ENCODE measurements at regions not wholly inside any gene's neighbourhood (a gene's known extent, or its start where the extent isn't known, plus 50 kb on each side); places are given as distances from the start of the nearest gene placed in this dataset.
"Not testable (repeated sequence)": the region's sequence is repeated elsewhere in the genome, so short reads cannot be mapped to it uniquely, and the experiment has no call there.

GRCh38 chr3:182644790-182645433 lies 148.4 kb upstream of the ATP11B start:
- DNase-seq: no peak

GRCh38 chr3:182650568-182651128 lies 142.7 kb upstream of the ATP11B start:
- DNase-seq: no peak

GRCh38 chr3:182651461-182651860 lies 141.8 kb upstream of the ATP11B start:
- no peak for DNase-seq

GRCh38 chr3:182653065-182653464 lies 140.2 kb upstream of the ATP11B start:
- DNase-seq: not testable (repeated sequence)

GRCh38 chr3:182668541-182668940 lies 124.8 kb upstream of the ATP11B start:
- no peak for DNase-seq

- DNase-seq: no peak
These were observed 124.3 kb upstream of the ATP11B start for GRCh38 chr3:182668974-182669373.

DNA sequence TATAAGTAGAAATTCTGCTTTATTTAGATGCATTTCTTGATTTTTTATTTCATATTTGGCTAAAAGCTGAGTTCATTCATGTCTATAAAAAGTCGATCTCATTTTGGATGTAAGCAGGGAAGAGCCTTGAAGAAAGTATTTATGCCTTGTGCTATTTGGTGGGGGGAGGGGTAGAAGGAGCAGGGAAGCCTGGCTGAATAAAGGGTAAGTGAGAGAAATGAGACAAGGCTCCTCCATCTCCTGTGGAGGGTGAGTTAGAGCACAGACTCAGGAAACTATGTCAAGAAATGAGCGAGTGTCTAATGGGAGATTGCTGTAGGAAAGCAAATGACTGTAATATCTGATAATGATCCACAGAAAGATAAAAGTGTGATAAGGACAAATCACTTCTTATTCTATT lies 121.8 kb upstream of the ATP11B start:
- DNase-seq: no peak

DNA sequence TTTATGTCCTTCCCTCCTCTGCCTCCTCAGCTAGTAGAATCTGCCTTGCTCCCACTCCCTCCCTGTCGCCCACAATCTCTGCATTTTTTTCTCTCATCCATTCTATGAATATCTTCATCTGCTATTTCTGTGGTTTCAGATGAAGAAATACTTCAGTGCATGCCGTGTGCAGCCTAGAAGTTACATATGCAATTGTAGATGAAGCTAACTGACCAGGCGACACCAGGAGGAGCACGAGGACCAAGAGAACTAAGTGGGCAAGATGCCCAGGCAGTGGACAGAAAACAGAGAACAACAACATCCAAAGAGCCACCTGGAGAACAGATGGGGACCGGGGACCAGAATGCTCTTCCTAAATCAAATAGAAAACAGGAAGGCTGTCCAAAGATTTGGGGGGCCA lies 121.4 kb upstream of the ATP11B start:
- DNase-seq: no peak

DNA sequence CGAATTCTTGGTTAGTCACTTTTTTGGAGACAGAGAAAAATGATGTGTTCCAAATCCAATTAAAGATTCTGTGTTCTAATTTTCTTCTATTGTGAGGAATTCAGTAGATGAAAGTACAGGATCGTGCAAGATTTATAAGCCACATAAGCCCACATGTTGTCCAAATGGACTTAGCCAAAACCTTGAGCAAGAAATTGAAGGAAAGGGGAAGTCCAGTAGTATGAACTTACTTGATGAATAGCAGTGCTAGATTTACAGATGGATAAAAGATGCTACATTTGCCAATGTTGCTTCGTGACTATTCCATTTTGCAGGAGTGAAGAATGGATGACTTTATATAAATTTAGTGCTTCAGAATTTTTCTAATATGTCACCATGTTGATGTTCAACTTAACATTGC lies 120.0 kb upstream of the ATP11B start:
- no peak for DNase-seq

DNA sequence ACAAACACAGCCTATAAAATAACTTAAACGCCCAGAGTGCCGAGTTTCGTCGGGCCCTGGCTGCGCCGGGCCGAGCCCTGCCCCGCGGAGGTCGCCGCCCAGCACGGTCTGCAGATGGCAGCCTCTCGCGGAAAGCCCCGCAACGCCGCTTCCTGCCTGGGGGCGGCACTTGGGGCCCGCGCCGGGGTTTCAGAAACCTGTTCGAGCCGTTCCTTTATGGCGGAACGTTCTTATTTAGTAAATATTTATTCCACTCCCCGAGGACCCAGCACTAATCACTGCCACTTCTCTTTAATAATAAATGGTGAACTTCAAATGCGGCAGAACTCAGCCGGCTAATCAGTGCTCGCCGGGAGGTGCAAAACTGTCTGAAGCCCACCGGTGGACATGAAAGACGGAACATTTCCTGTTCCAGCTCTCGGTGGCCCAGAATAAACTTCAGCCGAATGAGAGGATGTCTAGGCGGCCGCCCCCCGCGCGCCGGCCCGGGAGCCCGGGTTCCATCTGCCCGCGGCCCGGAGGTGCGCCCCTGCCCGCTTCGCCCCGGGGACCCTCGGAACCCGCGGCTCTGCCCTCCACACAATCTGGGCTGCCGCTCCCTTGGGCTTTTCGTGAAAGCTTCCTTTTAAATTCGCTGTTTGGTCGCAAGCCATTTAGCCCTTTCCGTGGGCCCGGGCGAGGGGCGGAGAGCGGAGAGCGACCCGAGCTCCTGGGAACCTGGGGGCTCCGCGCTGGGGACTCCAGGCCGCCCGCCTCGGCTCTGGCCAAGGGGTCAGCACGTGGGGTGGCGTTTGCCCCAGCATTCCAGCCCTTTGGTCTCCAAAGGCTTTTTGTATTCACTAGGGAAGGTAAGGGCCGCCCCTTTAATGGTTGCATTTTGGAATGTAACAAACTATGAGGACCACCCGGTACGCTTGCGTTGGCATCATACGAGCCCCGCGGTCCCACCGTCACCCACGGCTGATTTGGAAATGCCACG lies 110.8 kb upstream of the ATP11B start:
- DNase-seq: peak; percentile 80

DNA sequence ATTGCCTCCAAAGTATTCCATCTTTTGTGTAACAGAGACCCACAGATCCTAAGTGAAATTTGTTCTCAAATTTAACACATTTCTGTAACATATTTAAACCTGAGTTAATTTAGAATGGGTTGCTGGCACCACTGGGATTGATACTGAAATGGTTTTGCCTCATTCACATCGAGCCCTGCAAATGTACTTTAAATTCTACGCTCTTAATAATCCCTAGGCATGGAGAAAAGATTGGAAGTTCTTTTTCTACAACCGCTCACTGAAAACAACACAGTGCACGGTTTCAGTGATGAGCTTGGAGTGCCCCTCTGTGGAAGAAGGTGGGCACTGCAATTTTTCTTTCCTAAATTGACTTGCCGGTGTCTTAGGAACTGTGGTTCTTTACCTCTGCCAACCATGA lies 109.9 kb upstream of the ATP11B start:
- DNase-seq: peak; percentile 83

DNA sequence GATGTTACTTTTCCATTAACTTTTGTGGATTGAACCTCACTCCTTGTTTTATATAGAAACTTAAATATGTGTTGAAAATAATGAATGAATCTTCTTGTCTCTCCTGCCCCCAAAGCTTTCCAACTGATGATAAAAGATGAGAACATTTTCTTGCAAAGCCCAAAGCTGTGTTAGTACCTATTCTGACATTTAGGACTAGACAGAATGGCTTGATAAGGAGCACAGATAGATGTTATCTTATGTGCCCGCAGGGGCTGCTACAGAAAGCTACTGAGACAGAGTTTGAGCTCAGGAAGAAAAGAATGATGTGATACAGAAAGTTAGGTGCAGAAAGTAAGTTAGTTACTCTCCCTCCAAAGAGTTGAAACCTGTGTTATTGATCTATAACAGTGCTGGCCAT lies 109.4 kb upstream of the ATP11B start:
- no peak for DNase-seq

- no peak for DNase-seq
These were observed 107.0 kb upstream of the ATP11B start for GRCh38 chr3:182686033-182686886.

DNA sequence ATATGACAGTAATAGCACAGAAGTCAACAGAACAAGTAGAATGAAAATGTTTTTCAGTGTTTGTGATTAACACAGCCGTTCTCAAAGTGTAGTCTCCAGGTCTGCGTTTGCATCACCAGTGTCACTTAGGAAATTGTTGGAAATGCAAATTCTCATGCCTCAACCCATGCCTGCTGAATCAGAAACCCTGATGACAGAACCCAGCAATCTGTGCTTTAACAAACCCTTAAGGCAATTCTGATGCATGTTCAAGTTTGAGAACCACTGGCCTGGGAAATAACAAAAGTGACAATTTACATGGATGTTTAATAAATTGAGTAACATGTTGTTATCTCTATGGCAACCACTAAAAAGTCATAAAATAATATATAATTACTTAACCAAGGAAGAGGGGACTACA lies 103.1 kb upstream of the ATP11B start:
- DNase-seq: no peak

DNA sequence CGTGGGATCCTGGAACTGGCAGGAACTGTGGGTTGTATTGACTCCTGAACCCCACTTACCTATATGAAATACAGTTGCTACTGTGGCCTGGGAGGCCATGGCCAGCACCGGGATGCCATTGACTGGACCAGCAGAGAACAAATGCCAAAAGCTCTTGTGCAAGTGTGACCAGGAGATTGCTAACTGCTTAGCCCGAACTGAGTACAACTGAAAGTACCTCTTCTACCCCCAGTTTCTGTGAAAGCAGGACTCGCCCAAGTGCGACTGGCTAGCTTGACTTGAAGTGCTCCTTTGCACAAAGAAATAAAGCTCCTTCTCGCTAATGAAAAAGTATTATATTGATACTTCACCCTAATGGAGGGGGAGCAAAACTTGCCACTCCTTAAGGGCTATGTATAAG lies 101.3 kb upstream of the ATP11B start:
- no peak for DNase-seq

GRCh38 chr3:182692695-182693094 lies 100.6 kb upstream of the ATP11B start:
- DNase-seq: peak; percentile 26

- DNase-seq: no peak
These were observed 99.6 kb upstream of the ATP11B start for GRCh38 chr3:182693723-182694122.

GRCh38 chr3:182696916-182697315 lies 96.4 kb upstream of the ATP11B start:
- no peak for DNase-seq

DNA sequence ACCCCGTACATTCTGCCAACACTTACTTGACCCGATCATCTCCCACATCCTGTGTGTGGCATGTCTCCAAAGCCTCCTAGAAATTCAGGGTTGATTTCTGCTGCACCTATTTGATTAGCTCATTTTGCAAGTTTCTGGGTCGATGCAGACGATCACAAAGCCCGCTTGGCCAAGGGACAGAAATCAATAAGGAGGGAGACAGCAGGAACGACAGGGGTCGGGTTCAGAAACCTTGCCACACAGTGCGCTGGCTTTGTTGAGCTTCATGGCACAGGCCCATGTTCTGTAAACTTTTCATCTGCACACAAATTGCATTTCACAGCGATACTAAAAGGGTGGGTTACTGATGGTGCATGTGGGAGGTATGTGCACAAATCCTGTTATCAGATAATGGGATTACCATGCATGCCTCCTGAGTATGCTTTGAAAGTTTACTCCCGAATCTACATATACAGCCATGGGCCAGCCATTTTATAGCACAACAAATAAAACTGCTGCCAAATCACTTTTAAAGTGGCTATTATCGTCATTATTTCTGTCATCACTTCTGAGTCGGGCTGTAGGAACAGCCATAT lies 95.9 kb upstream of the ATP11B start:
- no peak for DNase-seq

- DNase-seq: no peak
These were observed 95.2 kb upstream of the ATP11B start for GRCh38 chr3:182698078-182698477.

GRCh38 chr3:182699550-182700170 lies 93.6 kb upstream of the ATP11B start:
- no peak for DNase-seq

DNA sequence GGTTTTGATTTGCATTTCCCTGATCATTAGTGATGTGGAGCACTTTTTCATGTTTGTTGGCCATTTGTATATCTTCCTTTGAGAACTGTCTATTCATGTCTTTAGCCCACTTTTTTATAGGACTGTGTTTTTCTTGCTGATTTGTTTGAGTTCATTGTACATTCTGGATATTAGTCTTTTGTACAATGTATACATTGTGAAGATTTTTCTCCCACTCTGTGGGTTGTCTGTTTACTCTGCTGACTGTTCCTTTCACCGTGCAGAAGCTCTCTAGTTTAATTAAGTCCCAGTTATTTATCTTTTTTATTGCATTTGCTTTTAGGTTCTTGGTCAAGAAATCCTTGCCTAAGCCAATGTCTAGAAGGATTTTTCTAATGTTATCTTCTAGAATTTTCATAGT lies 91.1 kb upstream of the ATP11B start:
- DNase-seq: no peak
